ENCODE measurements at regions not wholly inside any gene's neighbourhood (a gene's known extent, or its start where the extent isn't known, plus 50 kb on each side); places are given as distances from the start of the nearest gene placed in this dataset.

DNA sequence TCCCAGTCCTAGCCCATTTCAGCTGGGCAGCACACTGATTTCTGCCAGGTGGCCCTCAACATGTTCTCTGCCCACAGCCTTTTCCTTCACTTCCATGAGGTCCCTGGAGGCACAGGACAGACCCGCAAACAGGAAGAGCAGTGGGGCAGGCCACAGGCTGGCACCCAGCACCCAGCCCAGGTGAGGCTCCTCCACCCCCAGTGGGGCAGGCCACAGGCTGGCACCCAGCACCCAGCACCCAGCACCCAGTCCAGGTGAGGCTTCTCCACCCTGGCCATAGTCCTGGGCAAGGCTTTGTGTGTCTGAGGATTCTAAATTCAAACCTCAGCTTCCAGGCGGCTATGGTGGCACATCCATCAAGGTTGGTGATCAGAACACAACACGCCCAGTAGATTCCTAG, 1413.0 kb downstream of the BRD1 start:
- TF ChIP-seq, protein P1, sequence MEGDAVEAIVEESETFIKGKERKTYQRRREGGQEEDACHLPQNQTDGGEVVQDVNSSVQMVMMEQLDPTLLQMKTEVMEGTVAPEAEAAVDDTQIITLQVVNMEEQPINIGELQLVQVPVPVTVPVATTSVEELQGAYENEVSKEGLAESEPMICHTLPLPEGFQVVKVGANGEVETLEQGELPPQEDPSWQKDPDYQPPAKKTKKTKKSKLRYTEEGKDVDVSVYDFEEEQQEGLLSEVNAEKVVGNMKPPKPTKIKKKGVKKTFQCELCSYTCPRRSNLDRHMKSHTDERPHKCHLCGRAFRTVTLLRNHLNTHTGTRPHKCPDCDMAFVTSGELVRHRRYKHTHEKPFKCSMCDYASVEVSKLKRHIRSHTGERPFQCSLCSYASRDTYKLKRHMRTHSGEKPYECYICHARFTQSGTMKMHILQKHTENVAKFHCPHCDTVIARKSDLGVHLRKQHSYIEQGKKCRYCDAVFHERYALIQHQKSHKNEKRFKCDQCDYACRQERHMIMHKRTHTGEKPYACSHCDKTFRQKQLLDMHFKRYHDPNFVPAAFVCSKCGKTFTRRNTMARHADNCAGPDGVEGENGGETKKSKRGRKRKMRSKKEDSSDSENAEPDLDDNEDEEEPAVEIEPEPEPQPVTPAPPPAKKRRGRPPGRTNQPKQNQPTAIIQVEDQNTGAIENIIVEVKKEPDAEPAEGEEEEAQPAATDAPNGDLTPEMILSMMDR (IDR thresholded peaks at IDR 0.05 in 8 of 11, conservative IDR thresholded peaks at IDR 0.05 in 3 of 11): no peak
- no peak for TF ChIP-seq POLR2AphosphoS5 (IDR thresholded peaks at IDR 0.05)
- TF ChIP-seq POLR2A (IDR thresholded peaks at IDR 0.05): no peak

Measured in spleen (tissue), 7 donors.